ENCODE measurements at regions not wholly inside any gene's neighbourhood (a gene's known extent, or its start where the extent isn't known, plus 50 kb on each side); places are given as distances from the start of the nearest gene placed in this dataset.

- DNase-seq, result no peak
These were observed 105.3 kb upstream of the TENT5A start for GRCh38 chr6:81857812-81858211.

GRCh38 chr6:81856872-81857271, 104.4 kb upstream of the TENT5A start:
- DNase-seq, result no peak

GRCh38 chr6:81854474-81854873, 102.0 kb upstream of the TENT5A start:
- DNase-seq, result no peak

GRCh38 chr6:81853975-81854374, 101.5 kb upstream of the TENT5A start:
- no peak for DNase-seq

GRCh38 chr6:81849248-81849647, 96.8 kb upstream of the TENT5A start:
- DNase-seq, result no peak

GRCh38 chr6:81847866-81848265, 95.4 kb upstream of the TENT5A start:
- no peak for DNase-seq

- no peak for DNase-seq
These were observed 92.2 kb upstream of the TENT5A start for GRCh38 chr6:81844686-81845085.

- no peak for DNase-seq
These were observed 90.8 kb upstream of the TENT5A start for GRCh38 chr6:81843302-81843701.

GRCh38 chr6:81842254-81842653, 89.8 kb upstream of the TENT5A start:
- no peak for DNase-seq

GRCh38 chr6:81838724-81839426, 86.4 kb upstream of the TENT5A start:
- DNase-seq, result no peak

- DNase-seq, result no peak
These were observed 85.5 kb upstream of the TENT5A start for GRCh38 chr6:81838031-81838430.

- DNase-seq, result peak; percentile 32
These were observed 81.7 kb upstream of the TENT5A start for GRCh38 chr6:81834141-81834681.

- no peak for DNase-seq
These were observed 79.8 kb upstream of the TENT5A start for GRCh38 chr6:81832304-81832703.

GRCh38 chr6:81831274-81831673, 78.8 kb upstream of the TENT5A start:
- DNase-seq, result no peak

- no peak for DNase-seq
These were observed 74.3 kb upstream of the TENT5A start for GRCh38 chr6:81826784-81827183.

- no peak for DNase-seq
These were observed 70.1 kb upstream of the TENT5A start for GRCh38 chr6:81822568-81822967.

- no peak for DNase-seq
These were observed 69.0 kb upstream of the TENT5A start for GRCh38 chr6:81821449-81821848.

- no peak for DNase-seq
These were observed 68.5 kb upstream of the TENT5A start for GRCh38 chr6:81820980-81821379.

GRCh38 chr6:81820422-81820821, 67.9 kb upstream of the TENT5A start:
- no peak for DNase-seq

GRCh38 chr6:81819767-81820166, 67.3 kb upstream of the TENT5A start:
- DNase-seq, result no peak

- DNase-seq, result no peak
These were observed 66.5 kb upstream of the TENT5A start for GRCh38 chr6:81818901-81819361.

GRCh38 chr6:81816380-81816779, 63.9 kb upstream of the TENT5A start:
- no peak for DNase-seq

- no peak for DNase-seq
These were observed 62.0 kb upstream of the TENT5A start for GRCh38 chr6:81814370-81815076.

GRCh38 chr6:81813305-81813704, 60.8 kb upstream of the TENT5A start:
- DNase-seq, result no peak
